ENCODE measurements at regions not wholly inside any gene's neighbourhood (a gene's known extent, or its start where the extent isn't known, plus 50 kb on each side); places are given as distances from the start of the nearest gene placed in this dataset.

- TF ChIP-seq ZFP37 (CRISPR knock-in tag; IDR thresholded peaks at IDR 0.05; ENCODE audit: borderline replicate concordance) = no peak
- TF ChIP-seq TCF12 (IDR thresholded peaks at IDR 0.05) = no peak
- no peak for TF ChIP-seq TCF12 (CRISPR knock-in tag; IDR thresholded peaks at IDR 0.05)
- no peak for TF ChIP-seq HCFC1 (IDR thresholded peaks at IDR 0.05; ENCODE audit: low read depth, low read length)
- TF ChIP-seq CTCF (CRISPR knock-in tag; IDR thresholded peaks at IDR 0.05) = no peak
- TF ChIP-seq NPAS2 (CRISPR knock-in tag; IDR thresholded peaks at IDR 0.05; ENCODE audit: borderline replicate concordance) = no peak
- TF ChIP-seq ETS1 (CRISPR knock-in tag; IDR thresholded peaks at IDR 0.05) = no peak
These were observed 197.5 kb upstream of the SERP2 start for GRCh38 chr13:44176173-44176572.
